IMR-90 (cell line): ENCODE measurements at regions not wholly inside any gene's neighbourhood (a gene's known extent, or its start where the extent isn't known, plus 50 kb on each side); places are given as distances from the start of the nearest gene placed in this dataset.

ENCODE experiments used
- ATAC-seq: fragments of 200-7000 bp; cut with Tn5 transposase; 2 replicates; pipeline ENCODE4 v1.9.1; 2020; ENCODE audit warnings: low read depth, mild to moderate bottlenecking, moderate library complexity
- BruUV-seq: library from RNA; stranded (reverse); fragments of 400-500 nt; replicated peaks from 2 replicates; lab custom pipeline; 2021; lab: Mats Ljungman, UMichigan
- CTCF ChIA-PET: fragments of 300-600 bp; formaldehyde crosslinking; extraction: SDS; loops from one replicate; lab custom pipeline; 2021; ENCODE audit warnings: antibody characterized with exemption; lab: Yijun Ruan, JAX
- POLR2A ChIA-PET: fragments of 300-600 bp; sonication (Branson Sonifier 250); formaldehyde crosslinking; loops from one replicate; lab custom pipeline; 2022; ENCODE audit warnings: antibody characterized with exemption; ENCODE audit not compliant: unreplicated experiment; lab: Charles Lee
- DNase-seq: peaks from one replicate; pipeline ENCODE4 v3.0.0; 2013
- H2AFZ ChIP-seq: replicated peaks from 2 replicates; pipeline ENCODE3; 2013; ENCODE audit warnings: low read length, mild to moderate bottlenecking; ENCODE audit not compliant: poor library complexity
- H2AK5ac ChIP-seq: 2 replicates; pipeline ENCODE4 v1.6.1; 2013; ENCODE audit warnings: low read depth, low read length, inconsistent platforms
- H2AK9ac ChIP-seq: replicated peaks from 2 replicates; pipeline ENCODE3; 2013; ENCODE audit warnings: mild to moderate bottlenecking, low read depth, low read length, moderate library complexity; ENCODE audit not compliant: poor library complexity
- H2BK120ac ChIP-seq: 2 replicates; pipeline ENCODE4 v1.6.1; 2013; ENCODE audit warnings: low read depth, low read length, inconsistent platforms
- H2BK15ac ChIP-seq: 3 replicates; pipeline ENCODE4 v1.6.1; 2013; ENCODE audit warnings: low read depth, low read length, inconsistent platforms
- H2BK20ac ChIP-seq: 2 replicates; pipeline ENCODE4 v1.6.1; 2013; ENCODE audit warnings: low read depth, mild to moderate bottlenecking, inconsistent platforms, low read length, moderate library complexity
- H2BK5ac ChIP-seq: 2 replicates; pipeline ENCODE4 v1.6.1; 2013; ENCODE audit warnings: mild to moderate bottlenecking, low read depth, low read length, inconsistent platforms; ENCODE audit not compliant: poor library complexity, severe bottlenecking
- H3K14ac ChIP-seq: replicated peaks from 2 replicates; pipeline ENCODE4 v1.6.1; 2013; ENCODE audit warnings: low read depth, low read length, inconsistent platforms
- H3K18ac ChIP-seq: 2 replicates; pipeline ENCODE4 v1.6.1; 2013; ENCODE audit warnings: low read depth, low read length, control low read depth
- H3K23ac ChIP-seq: 2 replicates; pipeline ENCODE4 v1.6.1; 2013; ENCODE audit warnings: low read depth, low read length, inconsistent platforms
- H3K27ac ChIP-seq: 2 replicates; pipeline ENCODE4 v1.5.1; 2013; ENCODE audit warnings: mild to moderate bottlenecking, control low read depth, low read length; ENCODE audit not compliant: insufficient read depth
- H3K27me3 ChIP-seq: 2 replicates; pipeline ENCODE4 v1.6.1; 2013; ENCODE audit warnings: low read length; ENCODE audit not compliant: control insufficient read depth, insufficient read depth
- H3K36me3 ChIP-seq: 2 replicates; pipeline ENCODE4 v1.6.1; 2013; ENCODE audit warnings: low read length, mixed read lengths; ENCODE audit not compliant: control insufficient read depth, insufficient read depth
- H3K4ac ChIP-seq: 2 replicates; pipeline ENCODE4 v1.6.1; 2013; ENCODE audit warnings: low read depth, low read length, inconsistent platforms
- H3K4me1 ChIP-seq: 2 replicates; pipeline ENCODE4 v1.6.1; 2013; ENCODE audit warnings: low read length, mixed read lengths; ENCODE audit not compliant: control insufficient read depth, insufficient read depth
- H3K4me2 ChIP-seq: 2 replicates; pipeline ENCODE4 v1.6.1; 2013; ENCODE audit warnings: low read depth, mild to moderate bottlenecking, control low read depth, low read length, moderate library complexity
- H3K4me3 ChIP-seq: 2 replicates; pipeline ENCODE4 v1.5.1; 2013; ENCODE audit warnings: low read depth, mild to moderate bottlenecking, control low read depth, low read length, moderate library complexity; ENCODE audit not compliant: insufficient read depth
- H3K56ac ChIP-seq: 2 replicates; pipeline ENCODE4 v1.6.1; 2013; ENCODE audit warnings: low read length, inconsistent platforms; ENCODE audit not compliant: insufficient read depth; ENCODE audit errors: extremely low read depth
- H3K79me1 ChIP-seq, 2 experiments: 2 replicates each; pipeline ENCODE4 v1.6.1; 2013; ENCODE audit warnings: low read length in 2 of 2, inconsistent platforms in 1 of 2, low read depth in 1 of 2
- H3K9ac ChIP-seq: 2 replicates; pipeline ENCODE4 v1.6.1; 2013; ENCODE audit warnings: low read depth, low read length, control low read depth
- H3K9me1 ChIP-seq: 2 replicates; pipeline ENCODE4 v1.6.1; 2013; ENCODE audit warnings: low read length, inconsistent platforms; ENCODE audit not compliant: insufficient read depth
- H3K9me3 ChIP-seq: 2 replicates; pipeline ENCODE4 v1.6.1; 2013; ENCODE audit warnings: low read length; ENCODE audit not compliant: control insufficient read depth, insufficient read depth
- H4K20me1 ChIP-seq: 2 replicates; pipeline ENCODE4 v1.6.1; 2013; ENCODE audit warnings: low read length, inconsistent platforms; ENCODE audit not compliant: insufficient read depth
- H4K5ac ChIP-seq: 2 replicates; pipeline ENCODE4 v1.6.1; 2013; ENCODE audit warnings: mild to moderate bottlenecking, low read depth, low read length, control low read depth
- H4K8ac ChIP-seq, 2 experiments: 2 replicates each; pipeline ENCODE4 v1.6.1; 2013; ENCODE audit warnings: low read depth in 2 of 2, low read length in 2 of 2, control low read depth in 1 of 2, inconsistent platforms in 1 of 2
- H4K91ac ChIP-seq: 2 replicates; pipeline ENCODE4 v1.6.1; 2013; ENCODE audit warnings: low read depth, low read length, inconsistent platforms; ENCODE audit not compliant: insufficient read depth
- BHLHE40 ChIP-seq: fragments of 150-350 bp; IDR thresholded peaks from 2 replicates; pipeline ENCODE4 v1.6.1; 2016; ENCODE audit warnings: mild to moderate bottlenecking, low read depth, low read length
- CEBPB ChIP-seq: IDR thresholded peaks from 2 replicates; pipeline ENCODE4 v1.6.1; 2012; ENCODE audit warnings: low read depth, low read length, improper control_type of control experiment
- CHD1 ChIP-seq: IDR thresholded peaks from 2 replicates; pipeline ENCODE4 v1.6.1; 2012; ENCODE audit warnings: low read depth, low read length, improper control_type of control experiment
- CTCF ChIP-seq: conservative IDR thresholded peaks from 2 replicates; pipeline ENCODE4 v1.5.1; 2012; ENCODE audit warnings: mild to moderate bottlenecking, low read depth, low read length, improper control_type of control experiment
- FOS ChIP-seq: fragments of 150-350 bp; IDR thresholded peaks from 2 replicates; pipeline ENCODE4 v1.6.1; 2016; ENCODE audit warnings: low read depth, low read length
- MAFK ChIP-seq: IDR thresholded peaks from 2 replicates; pipeline ENCODE4 v1.6.1; 2012; ENCODE audit warnings: low read depth, low read length, improper control_type of control experiment
- MAZ ChIP-seq: IDR thresholded peaks from 2 replicates; pipeline ENCODE4 v1.6.1; 2012; ENCODE audit warnings: low read depth, mild to moderate bottlenecking, low read length, improper control_type of control experiment, moderate library complexity, borderline replicate concordance
- MXI1 ChIP-seq: IDR thresholded peaks from 2 replicates; pipeline ENCODE4 v1.6.1; 2012; ENCODE audit warnings: low read depth, mild to moderate bottlenecking, low read length, moderate library complexity, borderline replicate concordance
- NFE2L2 ChIP-seq: fragments of 150-350 bp; IDR thresholded peaks from 2 replicates; pipeline ENCODE4 v1.6.1; 2016; ENCODE audit warnings: low read depth, mild to moderate bottlenecking, low read length
- POLR2A ChIP-seq: IDR thresholded peaks from 2 replicates; pipeline ENCODE4 v1.6.1; 2012; ENCODE audit warnings: mild to moderate bottlenecking, low read depth, low read length
- RAD21 ChIP-seq: IDR thresholded peaks from 2 replicates; pipeline ENCODE4 v1.6.1; 2012; ENCODE audit warnings: low read length, improper control_type of control experiment
- RCOR1 ChIP-seq: IDR thresholded peaks from 2 replicates; pipeline ENCODE4 v1.6.1; 2012; ENCODE audit warnings: mild to moderate bottlenecking, low read length, improper control_type of control experiment; ENCODE audit not compliant: insufficient replicate concordance
- SMC3 ChIP-seq: fragments of 150-350 bp; IDR thresholded peaks from 2 replicates; pipeline ENCODE4 v1.6.1; 2016; ENCODE audit warnings: low read depth, mild to moderate bottlenecking, antibody characterized with exemption, low read length, moderate library complexity
- USF2 ChIP-seq: fragments of 150-350 bp; IDR thresholded peaks from 2 replicates; pipeline ENCODE4 v1.6.1; 2017; ENCODE audit warnings: mild to moderate bottlenecking, antibody characterized with exemption, low read length, low read depth
- WGBS, 2 experiments: methylation state at CpG; one replicate each; pipeline versions ENCODE4 v1.1.5 to v1.1.7; 2013; ENCODE audit warnings: missing lambda C conversion rate in 2 of 2; ENCODE audit not compliant: insufficient read length in 1 of 2; ENCODE audit errors: extremely low coverage in 2 of 2; 5-methylcytosine and 5-hydroxymethylcytosine counted together
- dilution Hi-C: fragments of 300-500 bp; cut with HindIII; formaldehyde crosslinking; loops from one replicate; pipeline ENCODE4 v1.14.3; 2018; ENCODE audit warnings: low sequenced_read_pairs; ENCODE audit not compliant: unreplicated experiment
- in situ Hi-C: fragments of 300-500 bp; cut with MboI; formaldehyde crosslinking; loops from 3 replicates; pipeline ENCODE4 v1.14.3; 2019; ENCODE audit warnings: low sequenced_read_pairs, inconsistent platforms, mixed read lengths
- intact Hi-C: fragments of 100-400 bp; cut with micrococcal nuclease; formaldehyde crosslinking; loops from 2 replicates; pipeline ENCODE4 v1.10.0; 2022
- TF ChIP-seq, protein P1 (sequence below): fragments of 150-350 bp; IDR thresholded peaks from 2 replicates; pipeline ENCODE4 v1.6.1; 2016; ENCODE audit warnings: low read depth, mild to moderate bottlenecking, low read length, moderate library complexity, borderline replicate concordance

DNA sequence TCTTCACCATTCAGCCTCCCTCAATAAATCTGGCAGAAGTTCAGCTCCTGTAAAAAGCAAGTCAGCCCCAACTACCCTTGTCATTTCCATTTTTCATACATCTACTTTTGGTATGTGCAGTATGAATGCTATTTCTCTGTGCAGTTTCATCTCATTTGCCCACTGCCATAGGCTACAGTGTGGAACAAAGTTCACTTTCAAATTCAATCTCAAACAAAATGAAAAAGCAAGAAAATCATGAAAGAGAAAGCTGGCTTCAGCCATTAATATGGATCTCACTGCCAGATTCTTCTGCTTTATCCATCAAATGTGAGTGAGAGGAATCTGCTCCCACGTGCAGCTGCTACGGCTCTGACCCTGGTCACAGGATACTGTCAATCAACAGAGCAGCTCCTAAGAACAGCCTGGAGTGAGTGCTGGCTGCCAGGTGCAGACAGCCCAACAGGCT, 494.2 kb downstream of the ZNF608 start:
- H3K27me3 ChIP-seq = no peaks in the 10 kb centered on the region; the same call in 1 of the 2 replicates
- H3K56ac ChIP-seq = no peak overlapping the region
- H4K8ac ChIP-seq = no peak overlapping the region
- H3K4me1 ChIP-seq = peaks cover 2% of the 10 kb centered on the region; the same call in 1 of the 2 replicates
- ChIA-PET CTCF (no interaction called here), POLR2A (no interaction called here)
- H2AFZ ChIP-seq = no peak overlapping the region
- H2BK20ac ChIP-seq = no peak overlapping the region
- H2AK9ac ChIP-seq = no peak overlapping the region
- no peak overlapping the region for H3K4ac ChIP-seq
- no peak overlapping the region; the same call in 1 of the 2 replicates for H3K4me2 ChIP-seq
- no peak overlapping the region for H2BK5ac ChIP-seq
- no peaks in the 10 kb centered on the region for H4K20me1 ChIP-seq
- DNase-seq (no peak), ATAC-seq (peak; percentile 54; the same call in 1 of the 2 replicates)
- 80% methylated on average over 1 of the region's 2 CpGs; no CpG with 5 or more reads in 1 of the 2 experiments for WGBS, 2 experiments
- dilution Hi-C loops = no loop called here
- intact Hi-C loops = no loop called here
- no peak overlapping the region for H2BK15ac ChIP-seq
- no peaks in the 10 kb centered on the region for H3K9me1 ChIP-seq
- H2AK5ac ChIP-seq = no peak overlapping the region
- no peak for TF ChIP-seq MAZ
- no peak for TF ChIP-seq BHLHE40
- no peak for TF ChIP-seq MXI1
- TF ChIP-seq CHD1 = no peak
- no peak for TF ChIP-seq FOS
- no peak for TF ChIP-seq RAD21
- TF ChIP-seq USF2 = no peak
- no peak for TF ChIP-seq MAFK
- TF ChIP-seq CEBPB = no peak
- no peak for TF ChIP-seq CTCF
- no peak for TF ChIP-seq NFE2L2
- TF ChIP-seq, protein P1, sequence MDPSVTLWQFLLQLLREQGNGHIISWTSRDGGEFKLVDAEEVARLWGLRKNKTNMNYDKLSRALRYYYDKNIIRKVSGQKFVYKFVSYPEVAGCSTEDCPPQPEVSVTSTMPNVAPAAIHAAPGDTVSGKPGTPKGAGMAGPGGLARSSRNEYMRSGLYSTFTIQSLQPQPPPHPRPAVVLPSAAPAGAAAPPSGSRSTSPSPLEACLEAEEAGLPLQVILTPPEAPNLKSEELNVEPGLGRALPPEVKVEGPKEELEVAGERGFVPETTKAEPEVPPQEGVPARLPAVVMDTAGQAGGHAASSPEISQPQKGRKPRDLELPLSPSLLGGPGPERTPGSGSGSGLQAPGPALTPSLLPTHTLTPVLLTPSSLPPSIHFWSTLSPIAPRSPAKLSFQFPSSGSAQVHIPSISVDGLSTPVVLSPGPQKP = no peak
- no peak for TF ChIP-seq RCOR1
- TF ChIP-seq POLR2A = no peak
- no peak for TF ChIP-seq SMC3
- no peak overlapping the region for H4K5ac ChIP-seq
- H3K27ac ChIP-seq = no peak overlapping the region
- in situ Hi-C loops = no loop called here
- H3K23ac ChIP-seq = no peak overlapping the region
- no peak overlapping the region for H4K91ac ChIP-seq
- H3K18ac ChIP-seq = no peak overlapping the region
- no peak overlapping the region for H2BK120ac ChIP-seq
- no peak overlapping the region for H3K14ac ChIP-seq
- no peak overlapping the region for H3K9ac ChIP-seq
- no TSS peak for BruUV-seq
- H3K36me3 ChIP-seq = no peaks in the 10 kb centered on the region
- H3K9me3 ChIP-seq = no peaks in the 10 kb centered on the region
- no peaks in the 10 kb centered on the region for H3K79me1 ChIP-seq
- H3K4me3 ChIP-seq = no peak overlapping the region
